ENCODE measurements at regions not wholly inside any gene's neighbourhood (a gene's known extent, or its start where the extent isn't known, plus 50 kb on each side); places are given as distances from the start of the nearest gene placed in this dataset.

DNA sequence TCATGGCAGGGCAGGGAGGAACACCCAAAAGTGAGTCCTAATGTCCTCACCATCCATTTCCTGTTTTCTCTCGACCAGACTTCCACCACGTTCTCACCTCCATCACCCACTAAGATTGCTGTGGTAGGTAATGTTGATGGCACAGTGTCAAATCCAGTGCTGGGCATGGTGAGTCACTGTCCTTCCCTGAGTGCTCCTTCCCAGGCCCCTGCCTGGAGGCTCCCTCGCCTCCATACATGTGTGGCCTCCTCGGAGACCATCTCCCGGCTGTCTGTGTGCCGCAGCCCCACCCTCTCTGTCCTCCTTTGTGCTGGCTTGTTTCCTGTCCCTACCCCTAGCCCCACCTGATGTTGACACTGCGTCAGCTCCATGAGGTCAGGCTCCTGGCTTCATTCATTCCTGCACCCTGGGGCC lies 177.5 kb downstream of the SYK start:
- Histone ChIP-seq H2AFZ (ENCODE audit: low read length) (peak overlapping the region; percentile 15), H3K27ac (ENCODE audit: low read depth, low read length) (no peak overlapping the region)

DNA sequence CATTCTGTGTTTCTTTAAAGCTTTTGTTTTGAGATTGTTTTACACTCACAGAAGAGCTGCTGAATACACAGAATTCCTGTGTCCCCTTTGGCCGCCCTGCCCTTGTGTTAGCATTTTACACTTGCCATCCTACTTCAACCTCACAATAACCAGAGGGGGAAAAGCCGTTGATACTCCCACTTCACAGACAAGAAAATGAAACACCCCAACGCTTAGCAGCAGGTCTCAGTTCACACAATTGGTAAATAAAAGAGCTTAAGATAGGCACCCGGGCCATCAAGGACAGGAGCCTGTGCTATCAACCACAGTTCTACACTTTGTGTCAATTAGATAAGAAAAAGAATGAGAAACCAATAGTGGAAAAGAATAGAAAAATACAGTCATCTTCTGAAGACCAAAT lies 178.0 kb downstream of the SYK start:
- Histone ChIP-seq H3K4me2 (ENCODE audit: insufficient read depth, low read length) (no peak overlapping the region), H3K79me2 (ENCODE audit: insufficient read depth, low read length) (no peaks in the 10 kb centered on the region), H4K20me1 (ENCODE audit: insufficient read depth, low read length) (no peaks in the 10 kb centered on the region), H2AFZ (ENCODE audit: low read length) (no peak overlapping the region), H3K27me3 (ENCODE audit: insufficient read depth, low read length) (peaks cover 3% of the 10 kb centered on the region), H3K4me3 (ENCODE audit: insufficient read depth, low read length) (no peak overlapping the region), H3K27ac (ENCODE audit: low read depth, low read length) (no peak overlapping the region), H3K36me3 (ENCODE audit: insufficient read depth, low read length) (no peaks in the 10 kb centered on the region), H3K4me1 (ENCODE audit: insufficient read depth, low read length) (no peaks in the 10 kb centered on the region), H3K9me3 (ENCODE audit: low read depth, low read length) (no peaks in the 10 kb centered on the region)
- no peak for TF ChIP-seq CTCF (IDR thresholded peaks at IDR 0.05; ENCODE audit: extremely low read depth, low read depth, low read length)
- no peak for DNase-seq (ENCODE audit: insufficient read length, low spot score, missing footprints)

More for the DNA sequence above, 177.5 kb downstream of the SYK start:
- no peak for TF ChIP-seq CTCF (IDR thresholded peaks at IDR 0.05; ENCODE audit: extremely low read depth, low read depth, low read length)
- H3K4me1 ChIP-seq (ENCODE audit: insufficient read depth, low read length): peaks cover 4% of the 10 kb centered on the region
- H4K20me1 ChIP-seq (ENCODE audit: insufficient read depth, low read length): no peaks in the 10 kb centered on the region
- no peaks in the 10 kb centered on the region for H3K79me2 ChIP-seq (ENCODE audit: insufficient read depth, low read length)
- no peaks in the 10 kb centered on the region for H3K9me3 ChIP-seq (ENCODE audit: low read depth, low read length)
- no peak overlapping the region for H3K4me2 ChIP-seq (ENCODE audit: insufficient read depth, low read length)
- no peak overlapping the region for H3K4me3 ChIP-seq (ENCODE audit: insufficient read depth, low read length)
- H3K36me3 ChIP-seq (ENCODE audit: insufficient read depth, low read length): no peaks in the 10 kb centered on the region
- no peak for DNase-seq (ENCODE audit: insufficient read length, low spot score, missing footprints)
- H3K27me3 ChIP-seq (ENCODE audit: insufficient read depth, low read length): peaks cover 3% of the 10 kb centered on the region

- Histone ChIP-seq H3K4me3 (ENCODE audit: insufficient read depth, low read length) (no peak overlapping the region), H3K79me2 (ENCODE audit: insufficient read depth, low read length) (no peaks in the 10 kb centered on the region), H3K36me3 (ENCODE audit: insufficient read depth, low read length) (no peaks in the 10 kb centered on the region), H3K27me3 (ENCODE audit: insufficient read depth, low read length) (peaks cover 3% of the 10 kb centered on the region), H3K4me2 (ENCODE audit: insufficient read depth, low read length) (no peak overlapping the region), H4K20me1 (ENCODE audit: insufficient read depth, low read length) (no peaks in the 10 kb centered on the region), H3K27ac (ENCODE audit: low read depth, low read length) (no peak overlapping the region), H3K9me3 (ENCODE audit: low read depth, low read length) (no peaks in the 10 kb centered on the region), H3K4me1 (ENCODE audit: insufficient read depth, low read length) (no peaks in the 10 kb centered on the region), H2AFZ (ENCODE audit: low read length) (no peak overlapping the region)
- TF ChIP-seq CTCF (IDR thresholded peaks at IDR 0.05; ENCODE audit: extremely low read depth, low read depth, low read length): no peak
- DNase-seq (ENCODE audit: insufficient read length, low spot score, missing footprints): no peak
These were observed 180.1 kb downstream of the SYK start for GRCh38 chr9:90981726-90982125.

DNA sequence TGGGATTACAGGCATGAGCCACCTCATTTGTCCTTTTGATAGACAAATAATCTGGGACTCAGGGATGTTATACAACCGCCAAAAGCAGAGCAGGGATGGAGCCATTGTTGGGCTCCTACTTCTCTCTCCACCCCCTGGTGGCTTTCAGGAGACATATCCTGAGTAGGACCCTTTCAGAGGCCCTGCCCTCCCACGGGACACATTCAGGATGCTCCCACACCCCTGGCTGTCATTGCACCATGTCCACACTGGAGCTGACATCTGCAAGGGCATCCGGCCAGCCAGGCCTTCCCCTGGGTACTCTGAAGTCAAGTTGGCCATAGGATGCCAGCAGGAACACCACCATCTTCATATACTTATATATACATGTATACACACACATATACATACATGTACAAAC lies 181.8 kb downstream of the SYK start:
- no peak for DNase-seq (ENCODE audit: insufficient read length, low spot score, missing footprints)
- Histone ChIP-seq H3K36me3 (ENCODE audit: insufficient read depth, low read length) (no peaks in the 10 kb centered on the region), H3K79me2 (ENCODE audit: insufficient read depth, low read length) (no peaks in the 10 kb centered on the region), H4K20me1 (ENCODE audit: insufficient read depth, low read length) (no peaks in the 10 kb centered on the region), H3K27me3 (ENCODE audit: insufficient read depth, low read length) (no peaks in the 10 kb centered on the region), H3K4me2 (ENCODE audit: insufficient read depth, low read length) (no peak overlapping the region), H3K4me3 (ENCODE audit: insufficient read depth, low read length) (no peak overlapping the region), H3K9me3 (ENCODE audit: low read depth, low read length) (no peaks in the 10 kb centered on the region), H3K4me1 (ENCODE audit: insufficient read depth, low read length) (no peaks in the 10 kb centered on the region), H2AFZ (ENCODE audit: low read length) (no peak overlapping the region), H3K27ac (ENCODE audit: low read depth, low read length) (no peak overlapping the region)
- TF ChIP-seq CTCF (IDR thresholded peaks at IDR 0.05; ENCODE audit: extremely low read depth, low read depth, low read length): no peak

Measured in osteoblast (primary cell).